ENCODE measurements at regions not wholly inside any gene's neighbourhood (a gene's known extent, or its start where the extent isn't known, plus 50 kb on each side); places are given as distances from the start of the nearest gene placed in this dataset.

DNA sequence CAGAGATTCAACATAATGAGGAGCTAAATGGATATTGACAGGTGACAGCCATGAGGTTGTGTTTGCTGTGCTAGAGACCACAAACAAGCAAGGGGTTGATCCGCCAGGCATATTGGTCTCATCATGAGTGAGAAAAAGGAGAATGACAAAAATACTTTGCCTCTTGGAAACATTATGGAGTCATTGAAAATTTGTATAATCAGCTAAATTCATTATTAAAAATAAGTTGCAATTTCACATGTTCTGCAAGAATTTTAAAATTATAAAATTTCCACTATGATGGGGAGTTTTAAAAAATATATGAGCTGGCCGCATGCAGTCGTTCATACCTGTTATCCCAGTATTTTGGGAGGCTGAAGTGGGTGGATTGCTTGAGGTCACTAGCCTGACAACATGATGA is 912.3 kb upstream of the SLC35B3 start:
- no peak for TF ChIP-seq SIN3A (IDR thresholded peaks at IDR 0.05; ENCODE audit: borderline replicate concordance, insufficient read depth, low read length)
- TF ChIP-seq, protein P1, sequence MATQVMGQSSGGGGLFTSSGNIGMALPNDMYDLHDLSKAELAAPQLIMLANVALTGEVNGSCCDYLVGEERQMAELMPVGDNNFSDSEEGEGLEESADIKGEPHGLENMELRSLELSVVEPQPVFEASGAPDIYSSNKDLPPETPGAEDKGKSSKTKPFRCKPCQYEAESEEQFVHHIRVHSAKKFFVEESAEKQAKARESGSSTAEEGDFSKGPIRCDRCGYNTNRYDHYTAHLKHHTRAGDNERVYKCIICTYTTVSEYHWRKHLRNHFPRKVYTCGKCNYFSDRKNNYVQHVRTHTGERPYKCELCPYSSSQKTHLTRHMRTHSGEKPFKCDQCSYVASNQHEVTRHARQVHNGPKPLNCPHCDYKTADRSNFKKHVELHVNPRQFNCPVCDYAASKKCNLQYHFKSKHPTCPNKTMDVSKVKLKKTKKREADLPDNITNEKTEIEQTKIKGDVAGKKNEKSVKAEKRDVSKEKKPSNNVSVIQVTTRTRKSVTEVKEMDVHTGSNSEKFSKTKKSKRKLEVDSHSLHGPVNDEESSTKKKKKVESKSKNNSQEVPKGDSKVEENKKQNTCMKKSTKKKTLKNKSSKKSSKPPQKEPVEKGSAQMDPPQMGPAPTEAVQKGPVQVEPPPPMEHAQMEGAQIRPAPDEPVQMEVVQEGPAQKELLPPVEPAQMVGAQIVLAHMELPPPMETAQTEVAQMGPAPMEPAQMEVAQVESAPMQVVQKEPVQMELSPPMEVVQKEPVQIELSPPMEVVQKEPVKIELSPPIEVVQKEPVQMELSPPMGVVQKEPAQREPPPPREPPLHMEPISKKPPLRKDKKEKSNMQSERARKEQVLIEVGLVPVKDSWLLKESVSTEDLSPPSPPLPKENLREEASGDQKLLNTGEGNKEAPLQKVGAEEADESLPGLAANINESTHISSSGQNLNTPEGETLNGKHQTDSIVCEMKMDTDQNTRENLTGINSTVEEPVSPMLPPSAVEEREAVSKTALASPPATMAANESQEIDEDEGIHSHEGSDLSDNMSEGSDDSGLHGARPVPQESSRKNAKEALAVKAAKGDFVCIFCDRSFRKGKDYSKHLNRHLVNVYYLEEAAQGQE (IDR thresholded peaks at IDR 0.05; ENCODE audit: insufficient read depth in 1 of 2, low read depth in 2 of 2, low read length in 2 of 2) = no peak
- TF ChIP-seq POLR2AphosphoS5 (IDR thresholded peaks at IDR 0.05; ENCODE audit: low read depth, low read length) = no peak
- TF ChIP-seq TAF1 (IDR thresholded peaks at IDR 0.05; ENCODE audit: borderline replicate concordance, insufficient read depth, low read length) = no peak
- TF ChIP-seq FOXP2 (optimal IDR thresholded peaks at IDR 0.05; ENCODE audit: borderline replicate concordance, extremely low read depth, extremely low read length, insufficient read depth) = no peak

DNA sequence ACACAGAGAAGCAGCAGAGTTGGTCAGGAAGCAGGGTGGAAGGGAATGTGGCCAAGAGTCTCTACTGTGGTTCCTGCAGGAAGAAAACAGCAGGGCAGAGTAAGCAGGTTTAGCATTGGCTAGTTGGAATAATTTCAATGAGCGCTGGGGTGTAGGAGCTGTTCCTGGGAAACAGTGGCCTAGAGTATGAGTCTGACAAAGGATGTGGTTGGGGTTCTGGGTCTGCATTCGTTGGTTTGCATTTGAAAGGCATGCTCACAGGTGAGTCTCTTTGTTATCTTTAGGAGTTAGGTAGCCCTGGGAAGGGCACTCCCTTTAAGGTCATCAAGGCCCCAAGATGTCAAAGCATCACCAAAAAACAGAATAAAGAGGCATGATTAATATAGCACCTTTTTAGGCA is 911.6 kb upstream of the SLC35B3 start:
- TF ChIP-seq POLR2AphosphoS5 (IDR thresholded peaks at IDR 0.05; ENCODE audit: low read depth, low read length) (no peak), FOXP2 (optimal IDR thresholded peaks at IDR 0.05; ENCODE audit: borderline replicate concordance, extremely low read depth, extremely low read length, insufficient read depth) (no peak), SIN3A (IDR thresholded peaks at IDR 0.05; ENCODE audit: borderline replicate concordance, insufficient read depth, low read length) (no peak)
- TF ChIP-seq, protein P1 (IDR thresholded peaks at IDR 0.05; ENCODE audit: insufficient read depth in 1 of 2, low read depth in 2 of 2, low read length in 2 of 2) = no peak

DNA sequence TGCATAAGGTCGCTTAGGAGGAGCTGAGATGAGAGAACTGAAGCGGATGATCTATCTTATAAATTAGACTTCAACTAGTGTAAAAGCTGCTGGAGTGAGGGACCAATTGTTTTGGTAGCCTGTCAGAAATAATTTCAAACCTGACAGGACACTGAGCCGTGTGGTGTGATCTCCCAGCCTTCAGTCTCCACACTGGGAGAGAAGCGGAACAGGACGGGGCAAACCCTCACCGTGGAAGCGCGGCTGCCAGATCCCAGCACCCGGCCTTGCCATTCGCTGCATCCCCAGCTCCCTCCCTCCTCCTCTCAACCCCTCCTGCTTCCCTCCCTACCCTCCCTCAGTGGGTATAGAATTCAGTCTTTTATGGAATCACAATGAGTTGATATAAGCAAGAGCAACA is 900.1 kb upstream of the SLC35B3 start:
- no peak for TF ChIP-seq SIN3A (IDR thresholded peaks at IDR 0.05; ENCODE audit: borderline replicate concordance, insufficient read depth, low read length)
- no peak for TF ChIP-seq TAF1 (IDR thresholded peaks at IDR 0.05; ENCODE audit: borderline replicate concordance, insufficient read depth, low read length)
- no peak for TF ChIP-seq FOXP2 (optimal IDR thresholded peaks at IDR 0.05; ENCODE audit: borderline replicate concordance, extremely low read depth, extremely low read length, insufficient read depth)
- no peak for TF ChIP-seq POLR2AphosphoS5 (IDR thresholded peaks at IDR 0.05; ENCODE audit: low read depth, low read length)
- TF ChIP-seq, protein P1 (IDR thresholded peaks at IDR 0.05; ENCODE audit: insufficient read depth in 1 of 2, low read depth in 2 of 2, low read length in 2 of 2) = no peak

DNA sequence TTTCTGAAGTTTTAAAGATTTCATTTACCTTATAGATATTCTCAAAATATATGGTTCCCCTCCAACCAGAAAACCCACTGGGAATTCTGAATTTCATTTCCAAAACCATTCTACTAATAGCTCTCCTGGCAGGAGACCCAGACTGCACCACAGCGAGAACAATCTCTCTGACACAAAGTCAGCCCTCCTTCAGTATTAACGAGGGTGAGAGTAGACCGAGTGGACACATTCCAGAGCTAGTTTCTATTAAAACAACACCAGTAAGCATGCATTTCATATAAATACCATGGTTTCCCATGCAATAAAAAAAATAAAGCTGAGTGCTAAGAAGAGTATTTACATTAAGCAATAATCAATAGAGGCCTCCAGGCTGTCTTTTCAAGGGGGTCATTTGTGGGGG is 899.6 kb upstream of the SLC35B3 start:
- TF ChIP-seq, protein P1 (IDR thresholded peaks at IDR 0.05; ENCODE audit: insufficient read depth in 1 of 2, low read depth in 2 of 2, low read length in 2 of 2) = no peak
- no peak for TF ChIP-seq POLR2AphosphoS5 (IDR thresholded peaks at IDR 0.05; ENCODE audit: low read depth, low read length)
- TF ChIP-seq FOXP2 (optimal IDR thresholded peaks at IDR 0.05; ENCODE audit: borderline replicate concordance, extremely low read depth, extremely low read length, insufficient read depth) = no peak

DNA sequence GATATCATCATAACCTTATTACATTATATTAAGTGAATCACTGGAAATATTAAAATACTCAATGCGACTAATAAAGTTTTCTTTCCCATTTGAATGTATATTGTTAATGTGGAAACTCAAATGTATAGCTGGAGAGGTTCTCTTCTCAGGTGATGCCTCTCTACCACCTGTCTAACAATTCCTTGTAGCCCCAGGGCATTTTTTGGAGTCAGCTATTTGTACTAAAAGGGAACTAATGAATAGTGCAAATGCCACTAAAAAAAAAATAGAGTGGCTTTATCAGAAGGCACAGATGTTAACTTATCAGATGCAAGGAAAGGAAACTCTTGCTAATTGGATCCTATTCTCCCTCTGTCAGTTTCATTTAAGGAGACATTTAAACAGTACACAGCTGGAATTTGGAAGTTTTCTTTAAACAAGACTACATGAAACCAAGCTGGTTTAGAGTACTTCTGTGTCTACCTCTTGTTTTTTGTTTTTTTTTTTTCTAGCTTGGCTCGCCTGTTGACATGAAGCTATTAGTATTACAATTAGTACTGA is 897.0 kb upstream of the SLC35B3 start:
- TF ChIP-seq FOXP2 (optimal IDR thresholded peaks at IDR 0.05; ENCODE audit: borderline replicate concordance, extremely low read depth, extremely low read length, insufficient read depth) (no peak), TAF1 (IDR thresholded peaks at IDR 0.05; ENCODE audit: borderline replicate concordance, insufficient read depth, low read length) (no peak), POLR2AphosphoS5 (IDR thresholded peaks at IDR 0.05; ENCODE audit: low read depth, low read length) (no peak), SIN3A (IDR thresholded peaks at IDR 0.05; ENCODE audit: borderline replicate concordance, insufficient read depth, low read length) (no peak)
- TF ChIP-seq, protein P1 (IDR thresholded peaks at IDR 0.05; ENCODE audit: insufficient read depth in 1 of 2, low read depth in 2 of 2, low read length in 2 of 2) = no peak

All from PFSK-1 (cell line).